ENCODE measurements at regions not wholly inside any gene's neighbourhood (a gene's known extent, or its start where the extent isn't known, plus 50 kb on each side); places are given as distances from the start of the nearest gene placed in this dataset.

GRCh38 chr9:115627511-115627910 is 509.6 kb upstream of the TNC start:
- no peak overlapping the region for H3K9ac ChIP-seq
- no peak overlapping the region for H3K4me2 ChIP-seq (ENCODE audit: unreplicated experiment)
- no peaks in the 10 kb centered on the region for H3K36me3 ChIP-seq (ENCODE audit: low read depth)
- H3K27ac ChIP-seq = no peak overlapping the region
- no peak overlapping the region for H3K4me3 ChIP-seq
- H3F3A ChIP-seq (ENCODE audit: insufficient read depth) = no peaks in the 10 kb centered on the region
- WGBS, 2 experiments (ENCODE audit: low coverage in 1 of 2, low lambda C conversion rate in 2 of 2, missing lambda C conversion rate in 2 of 2) = 98% methylated on average over 8 of the region's 8 CpGs
- no peak overlapping the region for H2AFZ ChIP-seq
- H4K20me1 ChIP-seq (ENCODE audit: insufficient read depth) = no peaks in the 10 kb centered on the region
- H3K27me3 ChIP-seq (replicated peaks; ENCODE audit: insufficient read depth) = no peaks in the 10 kb centered on the region
- in situ Hi-C loops (cut with MboI) = no loop called here
- no peaks in the 10 kb centered on the region for H3K79me2 ChIP-seq (ENCODE audit: insufficient read depth)
- TF ChIP-seq EZH2phosphoT487 (IDR thresholded peaks at IDR 0.05; ENCODE audit: insufficient read depth, low read depth) = no peak
- TF ChIP-seq EZH2 (IDR thresholded peaks at IDR 0.05; ENCODE audit: insufficient read depth, poor library complexity, severe bottlenecking) = no peak
- no peak for DNase-seq
- no peaks in the 10 kb centered on the region for H3K9me3 ChIP-seq (ENCODE audit: low read depth)
- peaks cover 21% of the 10 kb centered on the region for H3K4me1 ChIP-seq (ENCODE audit: insufficient read depth)
- H3K9me2 ChIP-seq (ENCODE audit: insufficient read depth) = no peaks in the 10 kb centered on the region

DNA sequence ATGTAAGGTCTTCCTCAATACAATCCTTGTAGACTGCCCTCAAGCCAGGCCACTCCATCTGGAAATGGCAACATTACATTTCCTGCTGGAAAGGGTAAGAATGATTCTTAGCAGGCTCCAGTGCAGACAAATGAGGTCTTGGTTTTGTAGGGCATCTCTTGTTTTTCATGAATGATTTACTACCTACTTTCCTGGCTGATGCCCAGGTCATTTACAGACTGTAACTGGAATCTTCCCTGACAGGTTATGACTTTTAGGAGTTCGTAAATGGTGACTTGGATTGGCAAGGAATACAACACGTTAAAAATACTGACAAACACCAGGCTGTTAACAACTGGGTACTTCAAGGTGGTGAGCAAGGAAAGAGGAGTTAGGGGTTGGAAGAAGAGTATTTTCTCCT is 510.5 kb upstream of the TNC start:
- no peaks in the 10 kb centered on the region for H4K20me1 ChIP-seq (ENCODE audit: insufficient read depth)
- no peak overlapping the region for H3K4me2 ChIP-seq (ENCODE audit: unreplicated experiment)
- no peak overlapping the region for H3K9ac ChIP-seq
- no peaks in the 10 kb centered on the region for H3K9me2 ChIP-seq (ENCODE audit: insufficient read depth)
- DNase-seq = no peak
- no peaks in the 10 kb centered on the region for H3K79me2 ChIP-seq (ENCODE audit: insufficient read depth)
- no peak for TF ChIP-seq EZH2phosphoT487 (IDR thresholded peaks at IDR 0.05; ENCODE audit: insufficient read depth, low read depth)
- no peak for TF ChIP-seq EZH2 (IDR thresholded peaks at IDR 0.05; ENCODE audit: insufficient read depth, poor library complexity, severe bottlenecking)
- H3K27me3 ChIP-seq (replicated peaks; ENCODE audit: insufficient read depth) = no peaks in the 10 kb centered on the region
- no peak overlapping the region for H3K4me3 ChIP-seq
- H3K9me3 ChIP-seq (ENCODE audit: low read depth) = no peaks in the 10 kb centered on the region
- in situ Hi-C loops (cut with MboI) = no loop called here
- H3K36me3 ChIP-seq (ENCODE audit: low read depth) = no peaks in the 10 kb centered on the region
- peaks cover 30% of the 10 kb centered on the region for H3K4me1 ChIP-seq (ENCODE audit: insufficient read depth)
- 79 to 82% methylated on average over 2 of the region's 2 CpGs for WGBS, 2 experiments (ENCODE audit: low coverage in 1 of 2, low lambda C conversion rate in 2 of 2, missing lambda C conversion rate in 2 of 2)
- peaks cover 4% of the 10 kb centered on the region; the same call in 1 of the 2 replicates for H3F3A ChIP-seq (ENCODE audit: insufficient read depth)
- no peak overlapping the region for H2AFZ ChIP-seq
- H3K27ac ChIP-seq = no peak overlapping the region

GRCh38 chr9:115629879-115630840 is 512.2 kb upstream of the TNC start:
- Histone ChIP-seq H2AFZ (peak overlapping the region; percentile 45; the same call in 1 of the 2 replicates), H3K36me3 (ENCODE audit: low read depth) (no peaks in the 10 kb centered on the region), H3F3A (ENCODE audit: insufficient read depth) (peaks cover 12% of the 10 kb centered on the region; the same call in 1 of the 2 replicates), H3K27me3 (replicated peaks; ENCODE audit: insufficient read depth) (no peaks in the 10 kb centered on the region), H3K4me1 (ENCODE audit: insufficient read depth) (peaks cover 37% of the 10 kb centered on the region), H3K4me2 (ENCODE audit: unreplicated experiment) (no peak overlapping the region), H3K27ac (no peak overlapping the region), H3K9me2 (ENCODE audit: insufficient read depth) (no peaks in the 10 kb centered on the region), H3K79me2 (ENCODE audit: insufficient read depth) (no peaks in the 10 kb centered on the region), H3K9me3 (ENCODE audit: low read depth) (no peaks in the 10 kb centered on the region), H4K20me1 (ENCODE audit: insufficient read depth) (no peaks in the 10 kb centered on the region), H3K4me3 (no peak overlapping the region), H3K9ac (no peak overlapping the region)
- no peak for DNase-seq
- 89 to 90% methylated on average over 4 of the region's 4 CpGs for WGBS, 2 experiments (ENCODE audit: low coverage in 1 of 2, low lambda C conversion rate in 2 of 2, missing lambda C conversion rate in 2 of 2)
- in situ Hi-C loops (cut with MboI) = no loop called here
- TF ChIP-seq EZH2phosphoT487 (IDR thresholded peaks at IDR 0.05; ENCODE audit: insufficient read depth, low read depth) (no peak), EZH2 (IDR thresholded peaks at IDR 0.05; ENCODE audit: insufficient read depth, poor library complexity, severe bottlenecking) (no peak)

GRCh38 chr9:115632391-115632790 is 514.4 kb upstream of the TNC start:
- no peaks in the 10 kb centered on the region for H3K9me2 ChIP-seq (ENCODE audit: insufficient read depth)
- no peaks in the 10 kb centered on the region for H3K9me3 ChIP-seq (ENCODE audit: low read depth)
- no peaks in the 10 kb centered on the region for H4K20me1 ChIP-seq (ENCODE audit: insufficient read depth)
- peaks cover 38% of the 10 kb centered on the region for H3K4me1 ChIP-seq (ENCODE audit: insufficient read depth)
- no peak overlapping the region for H2AFZ ChIP-seq
- no peaks in the 10 kb centered on the region for H3K36me3 ChIP-seq (ENCODE audit: low read depth)
- no peak overlapping the region for H3K9ac ChIP-seq
- peaks cover 12% of the 10 kb centered on the region; the same call in 1 of the 2 replicates for H3F3A ChIP-seq (ENCODE audit: insufficient read depth)
- H3K27ac ChIP-seq = peak overlapping the region; percentile 69; the same call in 1 of the 2 replicates
- 96% methylated on average over 7 of the region's 7 CpGs for WGBS, 2 experiments (ENCODE audit: low coverage in 1 of 2, low lambda C conversion rate in 2 of 2, missing lambda C conversion rate in 2 of 2)
- DNase-seq = no peak
- no peaks in the 10 kb centered on the region for H3K27me3 ChIP-seq (replicated peaks; ENCODE audit: insufficient read depth)
- in situ Hi-C loops (cut with MboI) = no loop called here
- no peaks in the 10 kb centered on the region for H3K79me2 ChIP-seq (ENCODE audit: insufficient read depth)
- TF ChIP-seq EZH2phosphoT487 (IDR thresholded peaks at IDR 0.05; ENCODE audit: insufficient read depth, low read depth) (no peak), EZH2 (IDR thresholded peaks at IDR 0.05; ENCODE audit: insufficient read depth, poor library complexity, severe bottlenecking) (no peak)
- H3K4me3 ChIP-seq = no peak overlapping the region
- H3K4me2 ChIP-seq (ENCODE audit: unreplicated experiment) = no peak overlapping the region
